NCI-H69 (cell line): ENCODE measurements at regions not wholly inside any gene's neighbourhood (a gene's known extent, or its start where the extent isn't known, plus 50 kb on each side); places are given as distances from the start of the nearest gene placed in this dataset.

ENCODE experiments used
- DNase-seq: peaks from one replicate; lab custom pipeline; 2025; lab: John Stamatoyannopoulos, UW

DNA sequence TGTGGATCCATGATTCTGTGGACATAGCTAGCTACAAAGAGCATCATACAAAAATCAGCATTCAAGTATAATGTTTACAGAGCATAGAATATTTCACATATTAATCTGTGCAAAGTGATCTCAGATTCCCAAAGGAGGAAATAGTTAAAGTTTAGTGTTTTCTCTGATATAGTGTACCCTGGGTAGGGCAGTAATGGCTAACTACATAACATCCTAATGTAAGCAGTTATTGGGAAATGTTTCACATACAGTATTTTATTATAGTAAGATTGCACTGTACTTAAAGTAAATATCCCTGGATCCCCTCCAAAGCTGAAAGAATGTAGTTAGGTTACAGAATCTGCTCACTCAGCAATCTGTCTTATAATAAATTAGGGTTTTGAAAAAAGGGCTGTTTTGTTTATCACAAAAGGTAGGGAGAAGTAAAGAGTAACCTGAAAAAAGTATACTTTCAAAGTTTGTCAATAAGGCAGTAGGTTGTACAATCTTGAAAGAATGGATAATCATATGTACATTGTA lies 52.5 kb upstream of the SMARCA2 start:
- no peak for DNase-seq

DNA sequence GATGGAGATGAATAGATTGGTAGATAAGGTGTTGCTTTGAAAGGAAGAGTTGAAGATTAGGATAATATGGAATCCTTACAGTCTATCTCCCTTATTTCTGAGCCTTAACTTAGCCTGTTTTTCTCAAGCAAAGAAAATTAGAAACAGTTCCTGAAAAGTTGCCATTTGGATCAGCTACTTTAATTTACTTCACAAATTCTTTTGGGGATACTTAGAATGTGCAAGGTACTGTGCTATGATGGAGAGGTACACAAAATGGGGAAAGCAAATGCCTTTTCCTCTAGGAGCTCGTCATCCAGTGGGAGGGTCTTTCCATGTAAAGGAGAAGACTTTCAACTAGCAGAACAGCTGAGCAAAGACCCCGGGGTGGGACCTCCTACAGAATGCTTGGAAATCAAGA lies 51.1 kb upstream of the SMARCA2 start:
- DNase-seq: no peak
